GM23248 (cell line): ENCODE measurements at regions not wholly inside any gene's neighbourhood (a gene's known extent, or its start where the extent isn't known, plus 50 kb on each side); places are given as distances from the start of the nearest gene placed in this dataset.
A peak's percentile ranks its signal among the peaks of the same experiment; 100 is the strongest.

ENCODE experiments used
- DNase-seq: peaks from one replicate; pipeline ENCODE4 v3.0.0-alpha.2; 2015
- H2AFZ ChIP-seq: fragments of 200-600 bp; sonication (generic); 2 replicates; pipeline ENCODE4 v1.6.1; 2016; ENCODE audit warnings: antibody characterized with exemption
- H3F3A ChIP-seq: fragments of 200-600 bp; sonication (generic); 2 replicates; pipeline ENCODE4 v1.6.1; 2016; ENCODE audit warnings: mild to moderate bottlenecking, antibody characterized with exemption, mixed run types; ENCODE audit not compliant: insufficient read depth
- H3K27ac ChIP-seq: fragments of 200-600 bp; sonication (generic); 2 replicates; pipeline ENCODE4 v1.5.1; 2016; ENCODE audit warnings: mild to moderate bottlenecking
- H3K27me3 ChIP-seq: fragments of 200-600 bp; sonication (generic); replicated peaks from 2 replicates; pipeline ENCODE4 v1.6.1; 2016; ENCODE audit warnings: mild to moderate bottlenecking; ENCODE audit not compliant: insufficient read depth
- H3K36me3 ChIP-seq: fragments of 200-600 bp; sonication (generic); 2 replicates; pipeline ENCODE4 v1.6.1; 2016; ENCODE audit warnings: low read depth, mild to moderate bottlenecking
- H3K4me1 ChIP-seq: fragments of 200-600 bp; sonication (generic); 2 replicates; pipeline ENCODE4 v1.6.1; 2016; ENCODE audit warnings: mild to moderate bottlenecking; ENCODE audit not compliant: insufficient read depth
- H3K4me2 ChIP-seq: fragments of 200-600 bp; sonication (generic); one replicate; pipeline ENCODE4 v1.6.1; 2016; ENCODE audit warnings: mild to moderate bottlenecking; ENCODE audit not compliant: unreplicated experiment
- H3K4me3 ChIP-seq: fragments of 200-600 bp; sonication (generic); 2 replicates; pipeline ENCODE4 v1.5.1; 2016; ENCODE audit warnings: mild to moderate bottlenecking
- H3K79me2 ChIP-seq: fragments of 200-600 bp; sonication (generic); 2 replicates; pipeline ENCODE4 v1.6.1; 2016; ENCODE audit warnings: mild to moderate bottlenecking; ENCODE audit not compliant: insufficient read depth
- H3K9ac ChIP-seq: fragments of 200-600 bp; sonication (generic); 2 replicates; pipeline ENCODE4 v1.6.1; 2016; ENCODE audit warnings: mild to moderate bottlenecking
- H3K9me2 ChIP-seq: fragments of 200-600 bp; sonication (generic); 2 replicates; pipeline ENCODE4 v1.6.1; 2016; ENCODE audit warnings: mixed run types, mild to moderate bottlenecking, moderate library complexity; ENCODE audit not compliant: insufficient read depth
- H3K9me3 ChIP-seq: fragments of 200-600 bp; sonication (generic); one replicate; pipeline ENCODE4 v1.6.1; 2017; ENCODE audit warnings: low read depth
- H4K20me1 ChIP-seq: fragments of 200-600 bp; sonication (generic); 2 replicates; pipeline ENCODE4 v1.6.0; 2016; ENCODE audit not compliant: insufficient read depth
- EZH2 ChIP-seq: fragments of 200-600 bp; sonication (generic); IDR thresholded peaks from 2 replicates; pipeline ENCODE4 v1.6.1; 2018; ENCODE audit warnings: antibody characterized with exemption, mild to moderate bottlenecking; ENCODE audit not compliant: insufficient read depth, poor library complexity, severe bottlenecking
- EZH2phosphoT487 ChIP-seq: fragments of 200-600 bp; sonication (generic); IDR thresholded peaks from 2 replicates; pipeline ENCODE4 v1.6.1; 2018; ENCODE audit warnings: antibody characterized with exemption, moderate library complexity, mild to moderate bottlenecking, low read depth; ENCODE audit not compliant: insufficient read depth
- WGBS, 2 experiments: methylation state at CpG; one replicate each; pipeline ENCODE4 v1.1.6; 2015 to 2017; ENCODE audit warnings: low lambda C conversion rate in 2 of 2, low coverage in 1 of 2; ENCODE audit errors: missing lambda C conversion rate in 2 of 2; 5-methylcytosine and 5-hydroxymethylcytosine counted together
- in situ Hi-C: fragments of 300-500 bp; cut with MboI; formaldehyde crosslinking; loops from 2 replicates; pipeline ENCODE4 v1.15.0; 2020

GRCh38 chr3:14057701-14058100, 67.0 kb downstream of the CHCHD4 start:
- no peak overlapping the region for H3K27ac ChIP-seq
- DNase-seq, result no peak
- H4K20me1 ChIP-seq, result no peaks in the 10 kb centered on the region
- in situ Hi-C loops, result no loop called here
- no peaks in the 10 kb centered on the region for H3K79me2 ChIP-seq
- H3K4me1 ChIP-seq, result no peaks in the 10 kb centered on the region
- no peaks in the 10 kb centered on the region for H3F3A ChIP-seq
- no peaks in the 10 kb centered on the region for H3K9me3 ChIP-seq
- H3K4me2 ChIP-seq, result no peak overlapping the region
- 44 to 53% methylated on average over 4 of the region's 4 CpGs for WGBS, 2 experiments
- no peaks in the 10 kb centered on the region for H3K27me3 ChIP-seq
- H3K4me3 ChIP-seq, result no peak overlapping the region
- no peak overlapping the region for H3K9ac ChIP-seq
- H3K9me2 ChIP-seq, result no peaks in the 10 kb centered on the region
- TF ChIP-seq EZH2 (no peak), EZH2phosphoT487 (no peak)
- no peaks in the 10 kb centered on the region for H3K36me3 ChIP-seq
- no peak overlapping the region for H2AFZ ChIP-seq

- Histone ChIP-seq H3K9ac (no peak overlapping the region), H3K79me2 (no peaks in the 10 kb centered on the region), H3F3A (no peaks in the 10 kb centered on the region), H2AFZ (no peak overlapping the region), H3K9me2 (no peaks in the 10 kb centered on the region), H3K27ac (no peak overlapping the region), H3K9me3 (no peaks in the 10 kb centered on the region), H3K4me1 (0 out of 2 replicates have a peak, but pooled peaks cover 3% of the 10 kb centered on the region), H3K4me3 (no peak overlapping the region), H3K36me3 (no peaks in the 10 kb centered on the region), H3K4me2 (no peak overlapping the region), H3K27me3 (no peaks in the 10 kb centered on the region), H4K20me1 (no peaks in the 10 kb centered on the region)
- in situ Hi-C loops, result no loop called here
- DNase-seq, result no peak
- TF ChIP-seq EZH2phosphoT487, result no peak
Measured at GRCh38 chr3:14047841-14048240, 76.8 kb downstream of the CHCHD4 start.

DNA sequence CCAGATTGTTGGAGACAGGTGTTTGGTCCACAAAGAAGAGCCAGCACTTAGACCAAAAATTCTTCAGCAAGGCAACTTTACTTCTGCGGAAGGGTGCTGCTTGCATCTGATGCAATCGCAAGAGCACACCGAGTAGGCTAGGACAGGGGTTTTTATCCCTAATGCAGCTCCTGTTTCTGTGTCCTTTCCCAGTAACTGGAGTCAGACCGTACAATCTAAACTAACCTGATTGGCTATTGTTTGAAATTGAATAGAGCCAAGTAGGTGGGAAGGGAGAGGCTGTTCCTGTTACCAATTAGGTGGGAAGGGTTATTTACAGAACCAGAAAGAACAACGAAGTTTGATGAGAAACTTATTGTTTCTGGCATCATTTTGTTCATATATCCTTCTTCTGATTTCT, 77.6 kb downstream of the CHCHD4 start:
- Histone ChIP-seq H3K4me2 (no peak overlapping the region), H3K9me2 (no peaks in the 10 kb centered on the region), H4K20me1 (no peaks in the 10 kb centered on the region), H3K9me3 (no peaks in the 10 kb centered on the region), H2AFZ (no peak overlapping the region), H3K27ac (no peak overlapping the region), H3K4me1 (0 out of 2 replicates have a peak, but pooled peaks cover 9% of the 10 kb centered on the region), H3K9ac (no peak overlapping the region), H3F3A (no peaks in the 10 kb centered on the region), H3K4me3 (no peak overlapping the region), H3K36me3 (no peaks in the 10 kb centered on the region), H3K27me3 (no peaks in the 10 kb centered on the region), H3K79me2 (no peaks in the 10 kb centered on the region)
- no peak for DNase-seq
- WGBS, 2 experiments, result 50 to 54% methylated on average over 5 of the region's 5 CpGs
- in situ Hi-C loops, result no loop called here
- TF ChIP-seq EZH2 (no peak), EZH2phosphoT487 (no peak)

DNA sequence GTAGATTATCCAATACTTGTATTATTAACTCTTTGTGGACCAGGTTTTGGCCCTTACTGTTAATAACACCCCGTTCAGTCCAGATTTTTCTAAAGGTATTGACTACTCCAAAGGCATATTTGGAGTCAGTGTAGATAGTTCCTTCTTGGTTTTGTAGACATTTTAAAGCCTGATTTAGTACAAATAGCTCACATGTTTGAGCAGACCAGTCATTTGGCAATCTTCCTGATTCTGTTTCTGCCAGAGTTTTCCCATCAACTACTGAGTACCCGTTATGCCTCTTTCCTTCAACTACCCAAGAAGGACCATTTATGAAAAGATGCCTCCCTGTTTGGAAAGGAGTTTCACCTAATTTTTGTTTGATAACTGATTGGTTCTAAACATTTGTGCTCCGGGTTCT, 82.0 kb downstream of the CHCHD4 start:
- Histone ChIP-seq H3K9ac (no peak overlapping the region), H2AFZ (no peak overlapping the region), H3K27ac (no peak overlapping the region), H3K9me3 (no peaks in the 10 kb centered on the region), H3K9me2 (no peaks in the 10 kb centered on the region), H3K79me2 (no peaks in the 10 kb centered on the region), H3K4me1 (0 out of 2 replicates have a peak, but pooled peaks cover 9% of the 10 kb centered on the region), H3K36me3 (no peaks in the 10 kb centered on the region), H3F3A (no peaks in the 10 kb centered on the region), H3K4me2 (no peak overlapping the region), H4K20me1 (no peaks in the 10 kb centered on the region), H3K27me3 (no peaks in the 10 kb centered on the region), H3K4me3 (no peak overlapping the region)
- peak; percentile 50 for DNase-seq
- WGBS, 2 experiments, result 21 to 24% methylated on average over 3 of the region's 3 CpGs
- in situ Hi-C loops, result no loop called here
- no peak for TF ChIP-seq EZH2phosphoT487
- no peak for TF ChIP-seq EZH2

- Histone ChIP-seq H3K9ac (no peak overlapping the region), H3K4me1 (0 out of 2 replicates have a peak, but pooled peaks cover 9% of the 10 kb centered on the region), H4K20me1 (no peaks in the 10 kb centered on the region), H3K4me3 (no peak overlapping the region), H3K36me3 (no peaks in the 10 kb centered on the region), H3K9me3 (no peaks in the 10 kb centered on the region), H3K79me2 (no peaks in the 10 kb centered on the region), H3K4me2 (no peak overlapping the region), H3K27ac (no peak overlapping the region), H3K9me2 (no peaks in the 10 kb centered on the region), H2AFZ (no peak overlapping the region), H3F3A (no peaks in the 10 kb centered on the region), H3K27me3 (no peaks in the 10 kb centered on the region)
- DNase-seq, result no peak
- in situ Hi-C loops, result no loop called here
- WGBS, 2 experiments, result 2 to 4% methylated on average over 2 of the region's 2 CpGs
- TF ChIP-seq EZH2phosphoT487, result no peak
- TF ChIP-seq EZH2, result no peak
Measured at GRCh38 chr3:14039149-14039548, 85.5 kb downstream of the CHCHD4 start.
